Suprapubic skin (tissue), 3 donors: ENCODE measurements at regions not wholly inside any gene's neighbourhood (a gene's known extent, or its start where the extent isn't known, plus 50 kb on each side); places are given as distances from the start of the nearest gene placed in this dataset.

ENCODE experiments used
- CTCF ChIP-seq, 2 donors: fragments of 200-600 bp in 1 of 2; fragments of 450-650 bp in 1 of 2; sonication (generic) in 1 of 2; IDR thresholded peaks; one replicate each; pipeline ENCODE4 v1.5.1; 2016 to 2019; ENCODE audit warnings: antibody characterized with exemption in 2 of 2, mild to moderate bottlenecking in 1 of 2, moderate library complexity in 1 of 2
- EP300 ChIP-seq: sonication (generic); formaldehyde crosslinking; IDR thresholded peaks from one replicate; pipeline ENCODE4 v1.6.1; 2017; ENCODE audit warnings: antibody characterized with exemption
- POLR2A ChIP-seq, 2 donors: fragments of 450-650 bp; IDR thresholded peaks; one replicate each; pipeline ENCODE4 v1.6.1; 2017; ENCODE audit warnings: antibody characterized with exemption in 2 of 2, mild to moderate bottlenecking in 2 of 2, moderate library complexity in 2 of 2

- no peak for TF ChIP-seq CTCF (IDR thresholded peaks at IDR 0.05)
- no peak for TF ChIP-seq EP300
- no peak for TF ChIP-seq POLR2A (IDR thresholded peaks at IDR 0.05)
Observed at GRCh38 chr7:43044511-43044910, 67.9 kb upstream of the HECW1 start.
